Right lobe of liver (tissue), 6 donors: ENCODE measurements at regions not wholly inside any gene's neighbourhood (a gene's known extent, or its start where the extent isn't known, plus 50 kb on each side); places are given as distances from the start of the nearest gene placed in this dataset.

Source experiments
- ATAC-seq, 4 donors: fragments of 200-7000 bp; cut with Tn5 transposase; one replicate each; pipeline ENCODE4 v1.9.1; 2020; ENCODE audit warnings: mild to moderate bottlenecking in 4 of 4, moderate library complexity in 4 of 4
- DNase-seq, 3 donors: peaks; one replicate each; pipeline ENCODE4 v3.0.0-alpha.2; 2020
- H3K27ac ChIP-seq, 3 donors: fragments of 200-600 bp; one replicate each; pipeline ENCODE4 v1.8.0; 2022
- H3K27me3 ChIP-seq, 2 donors: fragments of 200-600 bp; one replicate each; pipeline ENCODE4 v1.8.0; 2022
- H3K36me3 ChIP-seq, 4 donors: fragments of 200-600 bp; sonication (generic) in 1 of 4; one replicate each; pipeline versions ENCODE4 v1.5.1 to v1.8.0; 2017 to 2022; ENCODE audit warnings: control low read depth in 1 of 4
- H3K4me1 ChIP-seq, 4 donors: fragments of 200-600 bp; sonication (generic) in 1 of 4; one replicate each; pipeline versions ENCODE4 v1.5.1 to v1.8.0; 2017 to 2022; ENCODE audit warnings: control low read depth in 1 of 4
- H3K4me3 ChIP-seq, 3 donors: fragments of 200-600 bp; one replicate each; pipeline ENCODE4 v1.8.0; 2022
- H3K9me3 ChIP-seq, 4 donors: fragments of 200-600 bp; sonication (generic) in 1 of 4; one replicate each; pipeline versions ENCODE4 v1.5.1 to v1.8.0; 2017 to 2022; ENCODE audit warnings: control low read depth in 1 of 4
- POLR2A ChIP-seq: fragments of 450-650 bp; IDR thresholded peaks from one replicate; pipeline ENCODE4 v1.6.1; 2017; ENCODE audit warnings: antibody characterized with exemption, mild to moderate bottlenecking
- WGBS: methylation state at CpG from one replicate; pipeline ENCODE4 v1.1.6; 2018; ENCODE audit warnings: low coverage, low lambda C conversion rate; ENCODE audit not compliant: insufficient coverage; ENCODE audit errors: missing lambda C conversion rate; 5-methylcytosine and 5-hydroxymethylcytosine counted together
- intact Hi-C, 2 donors: fragments of 100-400 bp; cut with DNase I; formaldehyde crosslinking; loops; one replicate each; pipeline versions ENCODE4 v1.11.2 to v1.14.1; 2022
- TF ChIP-seq, protein P1 (sequence below), 4 donors: fragments of 200-600 bp in 3 of 4; fragments of 450-650 bp in 1 of 4; IDR thresholded peaks; one replicate each; pipeline versions ENCODE4 v1.5.1 to v1.8.0; 2016 to 2022; ENCODE audit warnings: antibody characterized with exemption in 4 of 4, mild to moderate bottlenecking in 2 of 4
- donor health status: DM: no; HTN: yes; CAD: no.
- donor health status: DM: no; HTN: no; CAD: no.
- donor health status: DM: no; HTN: no; CAD: no.
- donor health status: DM: no; HTN: yes; CAD: no.
- donor health status: DM: no; HTN: yes; CAD: no.

GRCh38 chrX:16042980-16043379 is 80.4 kb upstream of the GRPR start:
- Histone ChIP-seq H3K9me3 (no peaks in the 10 kb centered on the region), H3K27me3 (peaks cover 0 to 8% of the 10 kb centered on the region in 2 donors), H3K36me3 (no peaks in the 10 kb centered on the region), H3K4me1 (no peaks in the 10 kb centered on the region), H3K4me3 (no peak overlapping the region), H3K27ac (no peak overlapping the region)
- intact Hi-C loops, result no loop called here
- DNase-seq, result no peak
- no peak for ATAC-seq
- 33% methylated on average over 1 of the region's 1 CpG for WGBS
- TF ChIP-seq POLR2A, result no peak
- TF ChIP-seq, protein P1, sequence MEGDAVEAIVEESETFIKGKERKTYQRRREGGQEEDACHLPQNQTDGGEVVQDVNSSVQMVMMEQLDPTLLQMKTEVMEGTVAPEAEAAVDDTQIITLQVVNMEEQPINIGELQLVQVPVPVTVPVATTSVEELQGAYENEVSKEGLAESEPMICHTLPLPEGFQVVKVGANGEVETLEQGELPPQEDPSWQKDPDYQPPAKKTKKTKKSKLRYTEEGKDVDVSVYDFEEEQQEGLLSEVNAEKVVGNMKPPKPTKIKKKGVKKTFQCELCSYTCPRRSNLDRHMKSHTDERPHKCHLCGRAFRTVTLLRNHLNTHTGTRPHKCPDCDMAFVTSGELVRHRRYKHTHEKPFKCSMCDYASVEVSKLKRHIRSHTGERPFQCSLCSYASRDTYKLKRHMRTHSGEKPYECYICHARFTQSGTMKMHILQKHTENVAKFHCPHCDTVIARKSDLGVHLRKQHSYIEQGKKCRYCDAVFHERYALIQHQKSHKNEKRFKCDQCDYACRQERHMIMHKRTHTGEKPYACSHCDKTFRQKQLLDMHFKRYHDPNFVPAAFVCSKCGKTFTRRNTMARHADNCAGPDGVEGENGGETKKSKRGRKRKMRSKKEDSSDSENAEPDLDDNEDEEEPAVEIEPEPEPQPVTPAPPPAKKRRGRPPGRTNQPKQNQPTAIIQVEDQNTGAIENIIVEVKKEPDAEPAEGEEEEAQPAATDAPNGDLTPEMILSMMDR (IDR thresholded peaks at IDR 0.05), result no peak

DNA sequence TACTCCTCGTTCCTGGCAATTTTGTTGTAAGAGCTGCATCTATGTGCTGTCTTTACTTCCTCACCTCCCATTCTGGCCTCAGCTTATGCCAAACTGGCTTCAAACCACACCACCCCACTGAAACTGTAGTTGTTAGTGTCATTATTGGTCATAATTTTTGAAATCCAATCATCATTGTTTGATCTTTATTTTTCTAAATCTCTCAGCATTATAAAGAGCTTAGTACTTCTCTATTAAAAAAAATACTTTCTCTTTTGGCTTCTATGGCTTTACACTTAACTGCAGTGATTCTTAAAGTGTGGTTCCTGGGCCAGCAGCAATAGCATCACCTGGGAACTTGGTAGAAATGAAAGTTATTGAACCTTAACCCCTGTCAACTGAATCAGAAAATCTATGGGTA is 83.5 kb upstream of the GRPR start:
- H3K4me1 ChIP-seq, result no peaks in the 10 kb centered on the region
- peaks cover 0 to 8% of the 10 kb centered on the region in 2 donors for H3K27me3 ChIP-seq
- H3K9me3 ChIP-seq, result no peaks in the 10 kb centered on the region
- H3K4me3 ChIP-seq, result no peak overlapping the region
- intact Hi-C loops, result no loop called here
- H3K27ac ChIP-seq, result no peak overlapping the region
- ATAC-seq, result no peak
- H3K36me3 ChIP-seq, result no peaks in the 10 kb centered on the region
- WGBS, result 32% methylated on average over 1 of the region's 1 CpG
- no peak for DNase-seq
- TF ChIP-seq POLR2A, result no peak
- TF ChIP-seq, protein P1 (IDR thresholded peaks at IDR 0.05), result no peak

DNA sequence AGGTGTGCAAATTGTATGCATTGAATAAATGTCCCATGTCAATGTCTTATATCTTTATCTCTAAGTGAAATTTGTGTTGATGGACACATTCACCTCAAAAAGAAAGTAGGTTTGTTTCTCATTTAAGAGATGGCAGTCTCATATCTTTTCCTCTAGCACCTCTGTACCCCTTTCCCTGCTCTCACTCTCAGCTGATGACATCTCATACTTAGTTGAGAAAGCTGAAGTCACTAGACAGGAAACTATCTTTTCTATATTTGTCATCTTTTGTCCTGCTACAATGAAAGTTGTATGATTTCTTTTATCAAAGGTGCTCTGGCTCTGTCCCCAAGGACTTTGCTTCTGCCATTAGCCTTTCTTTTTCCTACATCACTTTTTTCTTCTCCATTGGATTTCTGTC is 84.0 kb upstream of the GRPR start:
- no peaks in the 10 kb centered on the region for H3K36me3 ChIP-seq
- TF ChIP-seq POLR2A, result no peak
- TF ChIP-seq, protein P1 (IDR thresholded peaks at IDR 0.05), result no peak
- H3K27ac ChIP-seq, result no peak overlapping the region
- peaks cover 0 to 8% of the 10 kb centered on the region in 2 donors for H3K27me3 ChIP-seq
- H3K4me1 ChIP-seq, result no peaks in the 10 kb centered on the region
- intact Hi-C loops, result no loop called here
- H3K4me3 ChIP-seq, result no peak overlapping the region
- no peaks in the 10 kb centered on the region for H3K9me3 ChIP-seq
- no peak for DNase-seq
- no peak for ATAC-seq

- H3K27ac ChIP-seq, result no peak overlapping the region
- WGBS, result 25% methylated on average over 4 of the region's 4 CpGs
- TF ChIP-seq, protein P1 (IDR thresholded peaks at IDR 0.05), result no peak
- no peak for TF ChIP-seq POLR2A
- H3K4me3 ChIP-seq, result no peak overlapping the region
- H3K27me3 ChIP-seq, result no peaks in the 10 kb centered on the region
- no peaks in the 10 kb centered on the region for H3K9me3 ChIP-seq
- no peak for ATAC-seq
- no peaks in the 10 kb centered on the region for H3K4me1 ChIP-seq
- H3K36me3 ChIP-seq, result no peaks in the 10 kb centered on the region
- DNase-seq, result no peak
- intact Hi-C loops, result no loop called here
Observed at GRCh38 chrX:16033331-16033730, 90.0 kb upstream of the GRPR start.

DNA sequence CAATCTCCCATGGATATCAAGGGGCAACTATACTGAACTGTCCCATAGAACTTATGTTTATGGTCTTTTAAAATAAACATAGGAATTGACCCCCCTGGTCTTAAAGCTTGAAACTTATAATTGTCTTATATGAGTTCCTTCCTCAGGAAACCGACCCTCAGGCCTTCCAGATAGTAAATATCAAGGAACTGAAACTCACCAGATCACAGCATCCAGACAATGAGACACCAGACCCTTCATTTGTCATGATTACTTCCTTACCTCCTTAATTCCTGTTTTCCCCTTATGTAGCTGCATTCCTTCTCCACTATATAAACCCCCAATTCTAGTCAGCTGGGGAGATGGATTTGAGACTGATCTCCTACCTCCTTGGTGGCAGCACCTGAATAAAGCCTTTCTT is 94.8 kb upstream of the GRPR start:
- no peak for TF ChIP-seq POLR2A
- TF ChIP-seq, protein P1 (IDR thresholded peaks at IDR 0.05), result no peak
- ATAC-seq (no peak), DNase-seq (no peak)
- H3K4me3 ChIP-seq, result no peak overlapping the region
- no peaks in the 10 kb centered on the region for H3K4me1 ChIP-seq
- WGBS, result 5% methylated on average over 1 of the region's 1 CpG
- intact Hi-C loops, result no loop called here
- H3K9me3 ChIP-seq, result no peaks in the 10 kb centered on the region
- no peaks in the 10 kb centered on the region for H3K27me3 ChIP-seq
- no peaks in the 10 kb centered on the region for H3K36me3 ChIP-seq
- no peak overlapping the region for H3K27ac ChIP-seq
